ENCODE measurements at regions not wholly inside any gene's neighbourhood (a gene's known extent, or its start where the extent isn't known, plus 50 kb on each side); places are given as distances from the start of the nearest gene placed in this dataset.
"Not testable (repeated sequence)": the region's sequence is repeated elsewhere in the genome, so short reads cannot be mapped to it uniquely, and the experiment has no call there.

DNA sequence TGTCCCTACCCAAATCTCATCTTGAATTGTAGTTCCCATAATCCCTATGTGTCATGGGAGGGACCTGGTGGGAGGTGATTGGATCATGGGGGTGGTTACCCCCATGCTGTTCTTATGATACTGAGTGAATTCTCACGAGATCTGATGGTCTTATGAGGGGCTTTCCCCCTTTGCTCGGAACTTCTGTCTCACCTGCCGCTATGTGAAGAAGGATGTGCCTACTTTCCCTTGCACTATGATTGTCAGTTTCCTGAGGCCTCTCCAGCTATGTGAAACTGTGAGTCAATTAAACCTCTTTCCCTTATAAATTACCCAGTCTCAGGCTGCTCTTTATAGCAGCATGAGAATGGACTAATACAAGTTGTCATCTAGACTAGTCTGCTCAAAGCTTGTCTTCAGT, 241.3 kb upstream of the ZNF608 start:
- not testable (repeated sequence) for H3K27ac Mint-ChIP-seq; H3K4me3 Mint-ChIP-seq; H3K36me3 Mint-ChIP-seq (ENCODE audit: low read depth); H3K4me1 Mint-ChIP-seq (ENCODE audit: low read depth); H3K27me3 Mint-ChIP-seq (ENCODE audit: low read depth)
- H3K9me3 Mint-ChIP-seq: peaks cover 32% of the 10 kb centered on the region

GRCh38 chr5:124990723-124991122, 244.3 kb upstream of the ZNF608 start:
- Mint-ChIP-seq H3K36me3 (ENCODE audit: low read depth) (no peaks in the 10 kb centered on the region), H3K9me3 (peaks cover 21% of the 10 kb centered on the region), H3K27me3 (ENCODE audit: low read depth) (no peaks in the 10 kb centered on the region), H3K27ac (no peak overlapping the region), H3K4me1 (ENCODE audit: low read depth) (no peaks in the 10 kb centered on the region), H3K4me3 (no peak overlapping the region)

DNA sequence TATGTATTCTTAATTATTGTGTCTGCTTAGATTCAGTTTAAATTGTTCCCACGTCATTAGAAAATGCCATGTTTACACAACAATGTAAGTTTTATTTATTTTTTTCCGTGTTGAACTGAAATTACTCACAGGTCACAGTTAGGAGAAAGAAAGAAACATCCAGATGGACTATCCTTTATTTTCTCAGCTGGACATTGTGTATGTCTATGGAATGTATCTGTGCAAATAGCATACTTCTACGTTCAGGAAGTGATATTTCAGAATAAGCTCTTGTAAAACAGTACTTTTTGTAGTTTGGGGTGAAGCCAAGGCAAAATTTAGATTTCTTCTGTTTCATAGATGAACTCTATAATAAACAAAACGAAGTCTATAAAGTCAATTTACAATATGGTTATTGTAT, 249.0 kb upstream of the ZNF608 start:
- H3K4me1 Mint-ChIP-seq (ENCODE audit: low read depth): no peaks in the 10 kb centered on the region
- H3K9me3 Mint-ChIP-seq: peaks cover 3% of the 10 kb centered on the region
- H3K36me3 Mint-ChIP-seq (ENCODE audit: low read depth): no peaks in the 10 kb centered on the region
- H3K4me3 Mint-ChIP-seq: no peak overlapping the region
- H3K27me3 Mint-ChIP-seq (ENCODE audit: low read depth): no peaks in the 10 kb centered on the region
- H3K27ac Mint-ChIP-seq: no peak overlapping the region

DNA sequence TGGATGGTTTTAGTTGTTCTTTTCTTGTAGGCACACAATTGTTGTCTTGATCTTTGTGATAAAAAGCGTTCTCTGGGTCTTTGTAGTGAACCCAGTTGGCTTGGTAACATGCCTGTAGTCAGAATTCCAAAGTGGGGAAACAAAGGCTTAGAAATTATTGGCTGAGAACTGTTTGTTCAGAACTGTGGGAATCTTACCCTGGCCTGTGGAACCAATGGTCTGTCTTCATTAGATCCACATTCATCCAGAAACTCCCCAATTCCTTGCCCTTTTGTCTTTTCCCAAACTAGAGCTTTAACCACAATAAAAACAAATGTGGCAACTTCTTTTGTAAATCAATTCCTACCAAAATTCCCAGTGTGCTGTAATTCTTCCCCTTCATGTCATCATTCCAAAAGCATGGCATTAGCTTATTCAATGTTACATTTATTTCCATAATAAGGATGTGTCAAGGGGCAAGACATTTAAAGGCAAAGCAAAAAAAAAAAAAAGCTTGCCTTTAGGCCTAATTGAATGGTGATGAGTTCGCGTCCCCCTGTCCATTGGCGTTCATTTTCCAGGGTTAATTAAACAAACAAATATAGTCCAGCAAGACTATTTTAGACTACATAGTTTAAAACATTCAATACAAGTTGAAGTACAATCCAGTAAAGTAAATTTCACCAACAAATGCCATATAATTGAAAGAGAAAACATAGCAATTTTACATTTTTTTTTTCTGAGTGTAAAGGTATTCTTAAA, 249.8 kb upstream of the ZNF608 start:
- no peaks in the 10 kb centered on the region for H3K27me3 Mint-ChIP-seq (ENCODE audit: low read depth)
- no peak overlapping the region for H3K4me3 Mint-ChIP-seq
- peaks cover 3% of the 10 kb centered on the region for H3K9me3 Mint-ChIP-seq
- no peaks in the 10 kb centered on the region for H3K36me3 Mint-ChIP-seq (ENCODE audit: low read depth)
- H3K4me1 Mint-ChIP-seq (ENCODE audit: low read depth): no peaks in the 10 kb centered on the region
- H3K27ac Mint-ChIP-seq: no peak overlapping the region

DNA sequence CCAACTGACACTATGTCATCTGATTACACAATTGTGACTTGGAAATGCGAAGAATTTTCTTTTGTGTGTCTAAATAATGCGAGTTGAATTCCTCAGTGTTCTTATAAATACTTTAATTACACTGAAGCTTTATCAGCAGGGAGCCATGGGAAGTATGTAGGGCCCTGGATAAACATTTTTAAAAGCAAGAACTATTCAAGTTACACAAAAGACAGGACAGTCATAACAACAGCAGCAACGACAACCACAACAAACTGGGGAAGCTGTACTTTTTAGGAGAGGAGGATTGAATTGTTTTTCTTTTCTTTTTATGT, 250.3 kb upstream of the ZNF608 start:
- Mint-ChIP-seq H3K4me3 (no peak overlapping the region), H3K36me3 (ENCODE audit: low read depth) (no peaks in the 10 kb centered on the region), H3K4me1 (ENCODE audit: low read depth) (no peaks in the 10 kb centered on the region), H3K27me3 (ENCODE audit: low read depth) (no peaks in the 10 kb centered on the region), H3K9me3 (peaks cover 3% of the 10 kb centered on the region), H3K27ac (no peak overlapping the region)

- no peak overlapping the region for H3K4me3 Mint-ChIP-seq
- H3K9me3 Mint-ChIP-seq: peaks cover 3% of the 10 kb centered on the region
- H3K27ac Mint-ChIP-seq: no peak overlapping the region
- H3K36me3 Mint-ChIP-seq (ENCODE audit: low read depth): no peaks in the 10 kb centered on the region
- H3K4me1 Mint-ChIP-seq (ENCODE audit: low read depth): no peaks in the 10 kb centered on the region
- no peaks in the 10 kb centered on the region for H3K27me3 Mint-ChIP-seq (ENCODE audit: low read depth)
Observed at GRCh38 chr5:124997186-124997893, 250.9 kb upstream of the ZNF608 start.

GRCh38 chr5:124998520-124998919, 252.1 kb upstream of the ZNF608 start:
- Mint-ChIP-seq H3K27ac (no peak overlapping the region), H3K9me3 (no peaks in the 10 kb centered on the region), H3K4me3 (no peak overlapping the region), H3K36me3 (ENCODE audit: low read depth) (no peaks in the 10 kb centered on the region), H3K27me3 (ENCODE audit: low read depth) (no peaks in the 10 kb centered on the region), H3K4me1 (ENCODE audit: low read depth) (no peaks in the 10 kb centered on the region)

GRCh38 chr5:125002727-125003598, 256.5 kb upstream of the ZNF608 start:
- Mint-ChIP-seq H3K36me3 (ENCODE audit: low read depth) (no peaks in the 10 kb centered on the region), H3K27ac (no peak overlapping the region), H3K4me3 (no peak overlapping the region), H3K27me3 (ENCODE audit: low read depth) (no peaks in the 10 kb centered on the region), H3K9me3 (no peaks in the 10 kb centered on the region), H3K4me1 (ENCODE audit: low read depth) (peaks cover 3% of the 10 kb centered on the region)

GRCh38 chr5:125004009-125004408, 257.6 kb upstream of the ZNF608 start:
- H3K36me3 Mint-ChIP-seq (ENCODE audit: low read depth): no peaks in the 10 kb centered on the region
- H3K27ac Mint-ChIP-seq: no peak overlapping the region
- H3K4me1 Mint-ChIP-seq (ENCODE audit: low read depth): peaks cover 3% of the 10 kb centered on the region
- no peak overlapping the region for H3K4me3 Mint-ChIP-seq
- no peaks in the 10 kb centered on the region for H3K27me3 Mint-ChIP-seq (ENCODE audit: low read depth)
- no peaks in the 10 kb centered on the region for H3K9me3 Mint-ChIP-seq

DNA sequence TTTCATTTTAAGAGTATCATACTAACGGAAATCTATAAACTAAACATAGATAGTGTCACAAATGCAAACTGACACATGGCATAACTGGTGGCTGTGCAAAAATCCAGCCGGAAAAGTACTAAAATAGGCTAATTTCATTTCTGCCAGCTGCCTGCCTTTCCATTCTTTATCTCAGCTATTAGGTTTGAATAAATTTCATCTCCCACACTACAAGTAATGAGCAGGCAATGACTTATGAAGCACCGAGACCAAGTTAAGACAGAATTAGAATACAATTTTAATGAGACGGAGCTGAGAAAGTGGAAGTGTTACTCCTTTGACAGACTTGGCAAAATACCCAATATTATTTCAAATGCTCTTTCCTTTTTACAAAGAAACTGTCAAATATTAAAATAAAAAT, 258.8 kb upstream of the ZNF608 start:
- no peaks in the 10 kb centered on the region for H3K36me3 Mint-ChIP-seq (ENCODE audit: low read depth)
- H3K4me1 Mint-ChIP-seq (ENCODE audit: low read depth): peaks cover 3% of the 10 kb centered on the region
- no peaks in the 10 kb centered on the region for H3K9me3 Mint-ChIP-seq
- no peak overlapping the region for H3K4me3 Mint-ChIP-seq
- H3K27me3 Mint-ChIP-seq (ENCODE audit: low read depth): no peaks in the 10 kb centered on the region
- H3K27ac Mint-ChIP-seq: no peak overlapping the region

- Mint-ChIP-seq H3K27me3 (ENCODE audit: low read depth) (no peaks in the 10 kb centered on the region), H3K27ac (no peak overlapping the region), H3K36me3 (ENCODE audit: low read depth) (no peaks in the 10 kb centered on the region), H3K4me1 (ENCODE audit: low read depth) (peaks cover 3% of the 10 kb centered on the region), H3K9me3 (no peaks in the 10 kb centered on the region), H3K4me3 (no peak overlapping the region)
Observed at GRCh38 chr5:125006011-125006685, 259.7 kb upstream of the ZNF608 start.

- Mint-ChIP-seq H3K9me3 (no peaks in the 10 kb centered on the region), H3K36me3 (ENCODE audit: low read depth) (no peaks in the 10 kb centered on the region), H3K27me3 (ENCODE audit: low read depth) (no peaks in the 10 kb centered on the region), H3K27ac (no peak overlapping the region), H3K4me1 (ENCODE audit: low read depth) (peaks cover 3% of the 10 kb centered on the region), H3K4me3 (no peak overlapping the region)
Observed at GRCh38 chr5:125010356-125010755, 263.9 kb upstream of the ZNF608 start.

GRCh38 chr5:125011014-125011413, 264.6 kb upstream of the ZNF608 start:
- Mint-ChIP-seq H3K9me3 (no peaks in the 10 kb centered on the region), H3K36me3 (ENCODE audit: low read depth) (no peaks in the 10 kb centered on the region), H3K4me1 (ENCODE audit: low read depth) (peaks cover 3% of the 10 kb centered on the region), H3K27me3 (ENCODE audit: low read depth) (no peaks in the 10 kb centered on the region), H3K4me3 (no peak overlapping the region), H3K27ac (no peak overlapping the region)

- no peak overlapping the region for H3K4me3 Mint-ChIP-seq
- H3K36me3 Mint-ChIP-seq (ENCODE audit: low read depth): no peaks in the 10 kb centered on the region
- no peaks in the 10 kb centered on the region for H3K9me3 Mint-ChIP-seq
Observed at GRCh38 chr5:125011419-125011818, 265.0 kb upstream of the ZNF608 start.

More at GRCh38 chr5:125011419-125011818, 265.0 kb upstream of the ZNF608 start:
- Mint-ChIP-seq H3K27ac (no peak overlapping the region), H3K4me1 (ENCODE audit: low read depth) (peaks cover 1% of the 10 kb centered on the region), H3K27me3 (ENCODE audit: low read depth) (no peaks in the 10 kb centered on the region)
